HFFc6 (cell line): ENCODE measurements at regions not wholly inside any gene's neighbourhood (a gene's known extent, or its start where the extent isn't known, plus 50 kb on each side); places are given as distances from the start of the nearest gene placed in this dataset.
A peak's percentile ranks its signal among the peaks of the same experiment; 100 is the strongest.

Experiments used
- DNase-seq: peaks from one replicate; pipeline ENCODE4 v3.0.0-alpha.2; 2018
- H3K27ac Mint-ChIP-seq: 2 replicates; pipeline ENCODE4 v1.8.0; 2020; ENCODE audit warnings: mild to moderate bottlenecking, mixed read lengths
- H3K27me3 Mint-ChIP-seq: 2 replicates; pipeline ENCODE4 v1.8.0; 2021; ENCODE audit warnings: mild to moderate bottlenecking, moderate library complexity, mixed read lengths; ENCODE audit not compliant: insufficient read depth
- H3K36me3 Mint-ChIP-seq: 2 replicates; pipeline ENCODE4 v1.8.0; 2021; ENCODE audit warnings: low read depth, mixed read lengths
- H3K4me1 Mint-ChIP-seq: 2 replicates; pipeline ENCODE4 v1.8.0; 2020; ENCODE audit warnings: low read depth, mixed read lengths
- H3K4me3 Mint-ChIP-seq: 2 replicates; pipeline ENCODE4 v1.8.0; 2020; ENCODE audit warnings: mild to moderate bottlenecking, moderate library complexity, mixed read lengths
- H3K9me3 Mint-ChIP-seq: 2 replicates; pipeline ENCODE4 v1.8.0; 2020; ENCODE audit warnings: mild to moderate bottlenecking, mixed read lengths
- CTCF ChIP-seq: fragments of 200-600 bp; sonication (generic); IDR thresholded peaks from 2 replicates; pipeline ENCODE4 v1.5.0; 2021; ENCODE audit warnings: antibody characterized with exemption, mild to moderate bottlenecking

GRCh38 chr9:85260275-85260845, 481.4 kb downstream of the AGTPBP1 start:
- H3K27me3 Mint-ChIP-seq, result no peaks in the 10 kb centered on the region
- DNase-seq, result no peak
- H3K4me1 Mint-ChIP-seq, result no peaks in the 10 kb centered on the region; the same call in 1 of the 2 replicates
- no peak overlapping the region for H3K4me3 Mint-ChIP-seq
- no peak for TF ChIP-seq CTCF
- H3K36me3 Mint-ChIP-seq, result no peaks in the 10 kb centered on the region
- H3K27ac Mint-ChIP-seq, result no peak overlapping the region
- H3K9me3 Mint-ChIP-seq, result peaks cover 21% of the 10 kb centered on the region

- no peak overlapping the region; the same call in 1 of the 2 replicates for H3K4me3 Mint-ChIP-seq
- no peaks in the 10 kb centered on the region for H3K36me3 Mint-ChIP-seq
- peaks cover 33% of the 10 kb centered on the region for H3K9me3 Mint-ChIP-seq
- DNase-seq, result peak; percentile 32
- no peaks in the 10 kb centered on the region for H3K27me3 Mint-ChIP-seq
- H3K27ac Mint-ChIP-seq, result no peak overlapping the region
- peak; percentile 67; the same call in 1 of the 2 replicates for TF ChIP-seq CTCF
- no peaks in the 10 kb centered on the region; the same call in 1 of the 2 replicates for H3K4me1 Mint-ChIP-seq
Measured at GRCh38 chr9:85258823-85259370, 482.9 kb downstream of the AGTPBP1 start.

- no peak for TF ChIP-seq CTCF
- DNase-seq, result no peak
- no peaks in the 10 kb centered on the region; the same call in 1 of the 2 replicates for H3K4me1 Mint-ChIP-seq
- peaks cover 32% of the 10 kb centered on the region for H3K9me3 Mint-ChIP-seq
- H3K4me3 Mint-ChIP-seq, result no peak overlapping the region
- H3K27ac Mint-ChIP-seq, result no peak overlapping the region
- H3K27me3 Mint-ChIP-seq, result no peaks in the 10 kb centered on the region
- H3K36me3 Mint-ChIP-seq, result no peaks in the 10 kb centered on the region
Measured at GRCh38 chr9:85258236-85258635, 483.5 kb downstream of the AGTPBP1 start.

GRCh38 chr9:85249313-85249621, 492.5 kb downstream of the AGTPBP1 start:
- no peak overlapping the region for H3K27ac Mint-ChIP-seq
- H3K4me1 Mint-ChIP-seq, result no peaks in the 10 kb centered on the region
- no peak for DNase-seq
- peaks cover 3% of the 10 kb centered on the region; the same call in 1 of the 2 replicates for H3K27me3 Mint-ChIP-seq
- TF ChIP-seq CTCF, result no peak
- no peak overlapping the region for H3K4me3 Mint-ChIP-seq
- no peaks in the 10 kb centered on the region for H3K36me3 Mint-ChIP-seq
- H3K9me3 Mint-ChIP-seq, result peaks cover 20% of the 10 kb centered on the region

GRCh38 chr9:85248514-85249312, 493.0 kb downstream of the AGTPBP1 start:
- H3K27ac Mint-ChIP-seq, result no peak overlapping the region
- H3K36me3 Mint-ChIP-seq, result no peaks in the 10 kb centered on the region
- no peaks in the 10 kb centered on the region for H3K4me1 Mint-ChIP-seq
- DNase-seq, result peak; percentile 26
- no peak overlapping the region for H3K4me3 Mint-ChIP-seq
- peaks cover 3% of the 10 kb centered on the region; the same call in 1 of the 2 replicates for H3K27me3 Mint-ChIP-seq
- H3K9me3 Mint-ChIP-seq, result peaks cover 24% of the 10 kb centered on the region
- no peak for TF ChIP-seq CTCF
